GM21515 (cell line): ENCODE measurements at regions not wholly inside any gene's neighbourhood (a gene's known extent, or its start where the extent isn't known, plus 50 kb on each side); places are given as distances from the start of the nearest gene placed in this dataset.
"Not testable (repeated sequence)": the region's sequence is repeated elsewhere in the genome, so short reads cannot be mapped to it uniquely, and the experiment has no call there.

Experiments used
- ATAC-seq: cut with Tn5 transposase; IDR thresholded peaks from one replicate; pipeline ENCODE4 v1.9.1; 2021; ENCODE audit not compliant: unreplicated experiment

- not testable (repeated sequence) for ATAC-seq
Observed at GRCh38 chr7:76735668-76736067, 108.6 kb upstream of the POMZP3 start.

DNA sequence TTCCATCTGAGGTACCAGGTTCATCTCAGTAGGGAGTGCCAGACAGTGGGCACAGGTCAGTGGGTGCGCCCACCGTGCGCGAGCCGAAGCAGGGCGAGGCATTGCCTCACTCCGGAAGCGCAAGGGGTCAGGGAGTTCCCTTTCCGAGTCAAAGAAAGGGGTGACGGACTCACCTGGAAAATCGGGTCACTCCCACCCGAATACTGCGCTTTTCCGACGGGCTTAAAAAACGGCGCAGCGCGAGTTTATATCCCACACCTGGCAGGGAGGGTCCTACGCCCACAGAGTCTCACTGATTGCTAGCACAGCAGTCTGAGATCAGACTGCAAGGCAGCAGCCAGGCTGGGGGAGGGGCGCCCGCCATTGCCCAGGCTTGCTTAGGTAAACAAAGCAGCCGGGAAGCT is 101.5 kb upstream of the POMZP3 start:
- ATAC-seq: not testable (repeated sequence)

- not testable (repeated sequence) for ATAC-seq
Observed at GRCh38 chr7:76723928-76724327, 96.8 kb upstream of the POMZP3 start.

DNA sequence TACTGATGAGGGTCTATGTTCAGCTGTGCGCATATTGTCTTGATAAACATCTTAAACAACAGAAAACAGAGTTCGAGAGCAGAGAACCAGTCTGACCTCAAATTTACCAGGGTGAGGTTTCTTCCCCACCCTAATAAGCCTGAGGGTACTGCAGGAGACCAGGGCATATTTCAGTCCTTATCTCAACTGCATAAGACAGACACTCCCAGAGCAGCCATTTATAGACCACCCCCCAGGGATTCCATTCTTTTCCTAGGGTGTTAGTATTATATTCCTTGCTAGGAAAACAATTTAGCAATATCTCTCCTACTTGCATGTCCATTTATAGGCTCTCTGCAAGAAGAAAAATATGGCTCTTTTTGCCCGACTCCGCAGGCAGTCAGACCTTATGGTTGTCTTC is 89.5 kb upstream of the POMZP3 start:
- ATAC-seq: not testable (repeated sequence)

DNA sequence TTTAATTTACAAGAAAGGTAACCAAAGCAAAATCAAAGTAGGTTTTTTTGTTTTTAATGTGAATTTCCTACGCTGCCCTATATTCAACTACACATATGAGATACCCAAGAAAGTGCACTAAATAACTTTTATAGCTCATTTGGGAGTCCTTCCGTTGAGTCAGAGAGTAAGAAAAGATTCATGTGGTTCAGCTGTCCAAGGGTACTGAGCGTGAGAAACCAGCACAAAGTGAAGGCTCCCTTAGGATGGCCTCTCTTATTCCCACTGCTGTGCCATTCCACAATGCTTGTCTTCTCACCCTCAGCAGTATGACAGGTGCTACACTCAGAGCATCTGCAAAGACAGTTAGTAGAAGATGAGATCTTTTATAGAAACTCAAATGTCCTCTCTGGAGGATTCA is 85.8 kb upstream of the POMZP3 start:
- ATAC-seq: not testable (repeated sequence)

DNA sequence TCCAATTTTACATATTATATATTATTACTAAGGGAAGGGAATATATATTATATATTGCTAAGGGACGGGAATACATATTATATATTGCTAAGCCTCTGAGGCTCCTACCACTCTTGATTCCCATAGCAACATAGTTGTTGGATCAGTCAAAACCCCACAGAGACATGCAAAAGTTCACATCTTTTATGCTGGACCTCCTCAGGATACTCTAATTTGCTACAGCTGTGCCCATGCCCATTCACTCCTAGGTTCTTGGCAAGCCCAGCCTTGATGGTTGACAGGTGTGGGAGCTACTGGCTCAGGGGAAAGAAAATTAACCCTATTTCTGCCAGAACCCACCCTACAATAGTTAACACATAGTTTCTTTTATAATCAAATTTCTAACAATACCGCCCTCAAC is 84.6 kb upstream of the POMZP3 start:
- not testable (repeated sequence) for ATAC-seq

DNA sequence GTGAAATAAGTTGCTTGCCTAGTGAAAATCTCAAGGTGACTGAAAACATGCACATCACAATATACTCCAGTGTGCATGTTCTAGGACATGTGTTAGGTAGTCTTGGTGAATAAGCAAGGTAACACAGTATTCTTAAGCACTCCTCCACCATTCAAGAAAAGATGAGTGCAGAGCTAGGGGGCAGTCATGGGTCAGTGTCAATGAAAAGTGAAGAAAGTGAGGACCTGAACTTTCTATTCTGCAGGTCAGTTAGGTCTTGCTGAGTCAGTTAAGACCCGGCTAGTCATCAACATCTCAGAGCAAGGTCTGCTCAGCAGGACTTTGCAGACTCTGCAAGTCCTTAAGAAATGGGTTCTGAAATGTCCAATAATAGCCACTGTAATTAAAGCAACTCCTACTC is 82.6 kb upstream of the POMZP3 start:
- ATAC-seq: not testable (repeated sequence)

- ATAC-seq: not testable (repeated sequence)
Observed at GRCh38 chr7:76708446-76708845, 81.4 kb upstream of the POMZP3 start.

DNA sequence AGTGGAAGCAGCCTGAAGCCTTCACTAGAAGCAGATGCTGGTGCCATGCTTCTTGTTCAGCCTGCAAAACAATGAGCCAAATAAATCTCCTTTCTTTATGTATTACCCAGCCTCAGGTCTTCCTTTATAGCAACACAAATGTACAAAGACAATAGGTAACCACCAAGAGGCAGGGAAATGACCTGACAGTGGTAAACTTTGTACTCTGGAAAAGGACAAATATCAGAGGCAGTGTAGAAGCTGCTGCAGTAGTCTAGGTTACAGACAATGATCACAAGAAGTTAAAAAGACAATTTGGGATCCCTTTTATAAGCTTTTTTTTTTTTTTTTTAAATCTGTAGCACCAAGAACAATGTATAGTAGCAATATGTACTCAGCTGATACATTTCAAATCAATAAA is 76.7 kb upstream of the POMZP3 start:
- not testable (repeated sequence) for ATAC-seq

GRCh38 chr7:76686277-76686676 is 59.2 kb upstream of the POMZP3 start:
- ATAC-seq: not testable (repeated sequence)

DNA sequence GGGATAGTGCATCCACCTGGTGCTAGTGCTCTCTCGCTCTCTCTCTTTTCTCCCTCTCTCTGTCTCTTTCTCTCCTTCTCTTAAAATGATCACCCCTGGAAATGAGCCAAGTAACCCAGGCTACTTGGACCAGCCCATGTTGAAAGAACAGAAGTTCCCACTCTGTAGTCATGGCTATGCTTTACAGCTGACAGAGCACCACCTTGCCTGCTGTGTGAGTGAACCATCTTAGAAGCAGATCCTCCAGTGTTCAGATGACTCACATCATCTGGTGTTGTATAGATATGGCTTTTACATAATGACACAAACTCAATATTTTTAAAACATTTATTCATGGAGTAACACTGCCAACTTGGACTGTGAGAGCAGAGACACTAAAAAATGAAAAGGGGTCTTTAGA is 57.7 kb upstream of the POMZP3 start:
- not testable (repeated sequence) for ATAC-seq

DNA sequence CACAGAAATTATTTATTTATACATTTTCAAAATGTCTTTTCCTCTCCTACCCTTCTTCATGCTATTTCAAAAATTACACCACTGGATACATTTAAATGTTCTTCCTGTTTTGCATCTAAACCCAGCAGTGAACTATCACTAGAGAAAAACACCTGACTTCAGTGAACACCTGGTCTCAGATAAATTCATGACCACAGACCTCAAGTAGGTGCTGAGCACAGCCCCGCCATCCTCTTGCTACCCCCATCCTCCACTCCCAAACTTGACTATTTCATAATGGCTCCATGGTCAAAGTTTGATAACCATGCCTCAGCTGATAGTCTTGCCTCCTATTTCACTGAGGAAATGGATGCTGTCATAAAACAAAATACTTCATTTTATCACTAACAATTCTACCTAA is 56.6 kb upstream of the POMZP3 start:
- ATAC-seq: not testable (repeated sequence)

- ATAC-seq: not testable (repeated sequence)
Observed at GRCh38 chr7:76681810-76682209, 54.7 kb upstream of the POMZP3 start.

DNA sequence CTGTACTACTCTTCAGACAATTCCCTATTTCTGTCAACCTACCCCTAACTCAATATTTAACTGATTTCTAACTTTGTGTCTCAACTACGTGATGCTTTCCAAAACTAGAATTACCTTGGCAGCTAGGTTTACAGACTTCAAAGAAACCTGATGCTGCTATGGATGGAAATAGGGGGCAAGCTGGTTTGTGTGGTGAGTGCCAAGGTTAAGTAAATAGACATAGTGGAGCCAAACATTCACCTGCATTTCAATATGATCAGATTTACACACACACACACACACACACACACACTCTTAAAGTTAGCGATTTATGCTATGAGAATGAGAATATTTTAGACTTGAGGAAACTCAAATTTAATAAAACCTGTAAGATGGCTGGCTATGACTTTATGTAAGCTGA is 52.1 kb upstream of the POMZP3 start:
- not testable (repeated sequence) for ATAC-seq

GRCh38 chr7:76678500-76678899 is 51.4 kb upstream of the POMZP3 start:
- ATAC-seq: not testable (repeated sequence)

- ATAC-seq: not testable (repeated sequence)
Observed at GRCh38 chr7:76676890-76677289, 49.8 kb upstream of the POMZP3 start.
